SK-N-SH (cell line): ENCODE measurements at regions not wholly inside any gene's neighbourhood (a gene's known extent, or its start where the extent isn't known, plus 50 kb on each side); places are given as distances from the start of the nearest gene placed in this dataset.

Source experiments
- CHD2 ChIP-seq: fragments of 150-350 bp; IDR thresholded peaks from 2 replicates; pipeline ENCODE4 v1.6.1; 2018; ENCODE audit warnings: low read length; ENCODE audit not compliant: partially characterized antibody
- EP300 ChIP-seq, 2 experiments: IDR thresholded peaks; 2 replicates each; pipeline versions ENCODE4 v1.4.0 to v1.6.1; 2012; ENCODE audit warnings: borderline replicate concordance in 1 of 2, low read depth in 1 of 2, low read length in 1 of 2
- FOXM1 ChIP-seq: IDR thresholded peaks from 2 replicates; pipeline ENCODE4 v1.4.0; 2012; ENCODE audit warnings: low read depth, mild to moderate bottlenecking
- GABPA ChIP-seq: IDR thresholded peaks from 2 replicates; pipeline ENCODE4 v1.4.0; 2012; ENCODE audit warnings: low read depth, mild to moderate bottlenecking
- MXI1 ChIP-seq: IDR thresholded peaks from 2 replicates; pipeline ENCODE4 v1.6.1; 2012; ENCODE audit warnings: mild to moderate bottlenecking, low read depth, low read length, improper control_type of control experiment
- POLR2AphosphoS5 ChIP-seq: IDR thresholded peaks from 2 replicates; pipeline ENCODE4 v1.6.1; 2012; ENCODE audit warnings: low read depth, low read length
- RAD21 ChIP-seq: IDR thresholded peaks from 2 replicates; pipeline ENCODE4 v1.6.1; 2012; ENCODE audit warnings: mild to moderate bottlenecking, low read length
- TAF1 ChIP-seq: IDR thresholded peaks from 2 replicates; pipeline ENCODE4 v1.6.1; 2012; ENCODE audit warnings: low read depth, mild to moderate bottlenecking, low read length, moderate library complexity, borderline replicate concordance
- TF ChIP-seq, protein P1 (sequence below): fragments of 200-600 bp; sonication (generic); IDR thresholded peaks from 2 replicates; pipeline ENCODE4 v1.6.1; 2017; ENCODE audit warnings: antibody characterized with exemption, mild to moderate bottlenecking, moderate library complexity
- TF ChIP-seq, protein P2 (sequence below): IDR thresholded peaks from 2 replicates; pipeline ENCODE4 v1.4.0; 2012; ENCODE audit warnings: low read depth
- TF ChIP-seq, protein P3 (sequence below): IDR thresholded peaks from 2 replicates; pipeline ENCODE4 v1.4.0; 2012; ENCODE audit warnings: low read depth, borderline replicate concordance
- TF ChIP-seq, protein P4 (sequence below): IDR thresholded peaks from 2 replicates; pipeline ENCODE4 v1.6.1; 2012; ENCODE audit warnings: mild to moderate bottlenecking, low read depth, low read length, moderate library complexity
- TF ChIP-seq, protein P5 (sequence below): IDR thresholded peaks from 2 replicates; pipeline ENCODE4; 2012
- TF ChIP-seq, protein P6 (sequence below): fragments of 150-350 bp; IDR thresholded peaks from 2 replicates; pipeline ENCODE4 v1.6.1; 2016; ENCODE audit warnings: mild to moderate bottlenecking, low read depth, low read length

DNA sequence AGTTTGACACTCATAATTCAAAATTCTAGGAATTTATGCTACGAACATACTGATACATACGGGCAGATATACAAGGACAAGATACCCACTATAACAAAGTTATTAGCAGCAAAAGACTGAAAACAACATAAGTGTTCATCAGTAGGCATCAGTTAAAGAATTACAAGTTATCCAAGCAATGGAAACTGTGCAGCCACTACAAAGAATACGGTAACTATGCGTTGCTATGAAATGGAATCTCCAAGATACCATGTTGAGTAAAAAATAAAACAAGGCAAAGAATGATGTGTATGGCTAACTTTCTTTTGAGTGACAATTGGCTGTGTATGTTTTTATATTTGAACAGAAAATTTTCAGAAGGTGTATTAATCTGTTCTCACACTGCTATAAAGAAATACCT lies 151.7 kb downstream of the ADAMTS15 start:
- TF ChIP-seq, protein P1, sequence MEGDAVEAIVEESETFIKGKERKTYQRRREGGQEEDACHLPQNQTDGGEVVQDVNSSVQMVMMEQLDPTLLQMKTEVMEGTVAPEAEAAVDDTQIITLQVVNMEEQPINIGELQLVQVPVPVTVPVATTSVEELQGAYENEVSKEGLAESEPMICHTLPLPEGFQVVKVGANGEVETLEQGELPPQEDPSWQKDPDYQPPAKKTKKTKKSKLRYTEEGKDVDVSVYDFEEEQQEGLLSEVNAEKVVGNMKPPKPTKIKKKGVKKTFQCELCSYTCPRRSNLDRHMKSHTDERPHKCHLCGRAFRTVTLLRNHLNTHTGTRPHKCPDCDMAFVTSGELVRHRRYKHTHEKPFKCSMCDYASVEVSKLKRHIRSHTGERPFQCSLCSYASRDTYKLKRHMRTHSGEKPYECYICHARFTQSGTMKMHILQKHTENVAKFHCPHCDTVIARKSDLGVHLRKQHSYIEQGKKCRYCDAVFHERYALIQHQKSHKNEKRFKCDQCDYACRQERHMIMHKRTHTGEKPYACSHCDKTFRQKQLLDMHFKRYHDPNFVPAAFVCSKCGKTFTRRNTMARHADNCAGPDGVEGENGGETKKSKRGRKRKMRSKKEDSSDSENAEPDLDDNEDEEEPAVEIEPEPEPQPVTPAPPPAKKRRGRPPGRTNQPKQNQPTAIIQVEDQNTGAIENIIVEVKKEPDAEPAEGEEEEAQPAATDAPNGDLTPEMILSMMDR, result no peak
- TF ChIP-seq POLR2AphosphoS5 (no peak), FOXM1 (no peak), TAF1 (no peak), EP300 (IDR thresholded peaks at IDR 0.05; ENCODE audit: borderline replicate concordance in 1 of 2, low read depth in 1 of 2, low read length in 1 of 2) (no peak), MXI1 (no peak), RAD21 (no peak), GABPA (no peak), CHD2 (no peak)
- TF ChIP-seq, protein P2, sequence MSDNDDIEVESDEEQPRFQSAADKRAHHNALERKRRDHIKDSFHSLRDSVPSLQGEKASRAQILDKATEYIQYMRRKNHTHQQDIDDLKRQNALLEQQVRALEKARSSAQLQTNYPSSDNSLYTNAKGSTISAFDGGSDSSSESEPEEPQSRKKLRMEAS, result no peak
- TF ChIP-seq, protein P3, sequence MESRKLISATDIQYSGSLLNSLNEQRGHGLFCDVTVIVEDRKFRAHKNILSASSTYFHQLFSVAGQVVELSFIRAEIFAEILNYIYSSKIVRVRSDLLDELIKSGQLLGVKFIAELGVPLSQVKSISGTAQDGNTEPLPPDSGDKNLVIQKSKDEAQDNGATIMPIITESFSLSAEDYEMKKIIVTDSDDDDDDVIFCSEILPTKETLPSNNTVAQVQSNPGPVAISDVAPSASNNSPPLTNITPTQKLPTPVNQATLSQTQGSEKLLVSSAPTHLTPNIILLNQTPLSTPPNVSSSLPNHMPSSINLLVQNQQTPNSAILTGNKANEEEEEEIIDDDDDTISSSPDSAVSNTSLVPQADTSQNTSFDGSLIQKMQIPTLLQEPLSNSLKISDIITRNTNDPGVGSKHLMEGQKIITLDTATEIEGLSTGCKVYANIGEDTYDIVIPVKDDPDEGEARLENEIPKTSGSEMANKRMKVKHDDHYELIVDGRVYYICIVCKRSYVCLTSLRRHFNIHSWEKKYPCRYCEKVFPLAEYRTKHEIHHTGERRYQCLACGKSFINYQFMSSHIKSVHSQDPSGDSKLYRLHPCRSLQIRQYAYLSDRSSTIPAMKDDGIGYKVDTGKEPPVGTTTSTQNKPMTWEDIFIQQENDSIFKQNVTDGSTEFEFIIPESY, result no peak
- TF ChIP-seq, protein P4, sequence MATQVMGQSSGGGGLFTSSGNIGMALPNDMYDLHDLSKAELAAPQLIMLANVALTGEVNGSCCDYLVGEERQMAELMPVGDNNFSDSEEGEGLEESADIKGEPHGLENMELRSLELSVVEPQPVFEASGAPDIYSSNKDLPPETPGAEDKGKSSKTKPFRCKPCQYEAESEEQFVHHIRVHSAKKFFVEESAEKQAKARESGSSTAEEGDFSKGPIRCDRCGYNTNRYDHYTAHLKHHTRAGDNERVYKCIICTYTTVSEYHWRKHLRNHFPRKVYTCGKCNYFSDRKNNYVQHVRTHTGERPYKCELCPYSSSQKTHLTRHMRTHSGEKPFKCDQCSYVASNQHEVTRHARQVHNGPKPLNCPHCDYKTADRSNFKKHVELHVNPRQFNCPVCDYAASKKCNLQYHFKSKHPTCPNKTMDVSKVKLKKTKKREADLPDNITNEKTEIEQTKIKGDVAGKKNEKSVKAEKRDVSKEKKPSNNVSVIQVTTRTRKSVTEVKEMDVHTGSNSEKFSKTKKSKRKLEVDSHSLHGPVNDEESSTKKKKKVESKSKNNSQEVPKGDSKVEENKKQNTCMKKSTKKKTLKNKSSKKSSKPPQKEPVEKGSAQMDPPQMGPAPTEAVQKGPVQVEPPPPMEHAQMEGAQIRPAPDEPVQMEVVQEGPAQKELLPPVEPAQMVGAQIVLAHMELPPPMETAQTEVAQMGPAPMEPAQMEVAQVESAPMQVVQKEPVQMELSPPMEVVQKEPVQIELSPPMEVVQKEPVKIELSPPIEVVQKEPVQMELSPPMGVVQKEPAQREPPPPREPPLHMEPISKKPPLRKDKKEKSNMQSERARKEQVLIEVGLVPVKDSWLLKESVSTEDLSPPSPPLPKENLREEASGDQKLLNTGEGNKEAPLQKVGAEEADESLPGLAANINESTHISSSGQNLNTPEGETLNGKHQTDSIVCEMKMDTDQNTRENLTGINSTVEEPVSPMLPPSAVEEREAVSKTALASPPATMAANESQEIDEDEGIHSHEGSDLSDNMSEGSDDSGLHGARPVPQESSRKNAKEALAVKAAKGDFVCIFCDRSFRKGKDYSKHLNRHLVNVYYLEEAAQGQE, result no peak
- TF ChIP-seq, protein P5, sequence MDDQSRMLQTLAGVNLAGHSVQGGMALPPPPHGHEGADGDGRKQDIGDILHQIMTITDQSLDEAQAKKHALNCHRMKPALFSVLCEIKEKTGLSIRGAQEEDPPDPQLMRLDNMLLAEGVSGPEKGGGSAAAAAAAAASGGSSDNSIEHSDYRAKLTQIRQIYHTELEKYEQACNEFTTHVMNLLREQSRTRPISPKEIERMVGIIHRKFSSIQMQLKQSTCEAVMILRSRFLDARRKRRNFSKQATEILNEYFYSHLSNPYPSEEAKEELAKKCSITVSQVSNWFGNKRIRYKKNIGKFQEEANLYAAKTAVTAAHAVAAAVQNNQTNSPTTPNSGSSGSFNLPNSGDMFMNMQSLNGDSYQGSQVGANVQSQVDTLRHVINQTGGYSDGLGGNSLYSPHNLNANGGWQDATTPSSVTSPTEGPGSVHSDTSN, result no peak
- TF ChIP-seq, protein P6, sequence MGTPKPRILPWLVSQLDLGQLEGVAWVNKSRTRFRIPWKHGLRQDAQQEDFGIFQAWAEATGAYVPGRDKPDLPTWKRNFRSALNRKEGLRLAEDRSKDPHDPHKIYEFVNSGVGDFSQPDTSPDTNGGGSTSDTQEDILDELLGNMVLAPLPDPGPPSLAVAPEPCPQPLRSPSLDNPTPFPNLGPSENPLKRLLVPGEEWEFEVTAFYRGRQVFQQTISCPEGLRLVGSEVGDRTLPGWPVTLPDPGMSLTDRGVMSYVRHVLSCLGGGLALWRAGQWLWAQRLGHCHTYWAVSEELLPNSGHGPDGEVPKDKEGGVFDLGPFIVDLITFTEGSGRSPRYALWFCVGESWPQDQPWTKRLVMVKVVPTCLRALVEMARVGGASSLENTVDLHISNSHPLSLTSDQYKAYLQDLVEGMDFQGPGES, result no peak
